Choroid plexus epithelial cell (primary cell): ENCODE measurements at regions not wholly inside any gene's neighbourhood (a gene's known extent, or its start where the extent isn't known, plus 50 kb on each side); places are given as distances from the start of the nearest gene placed in this dataset.
"Not testable (repeated sequence)": the region's sequence is repeated elsewhere in the genome, so short reads cannot be mapped to it uniquely, and the experiment has no call there.

Experiments
- DNase-seq: peaks from one replicate; pipeline ENCODE4 v3.0.0-alpha.2; 2010; ENCODE audit warnings: low read depth
- H3K4me3 ChIP-seq: 2 replicates; pipeline ENCODE4 v1.5.1; 2011; ENCODE audit warnings: low read depth, mild to moderate bottlenecking, control low read depth, low read length, moderate library complexity
- CTCF ChIP-seq: conservative IDR thresholded peaks from 2 replicates; pipeline ENCODE4 v1.5.1; 2011; ENCODE audit warnings: low read depth, mild to moderate bottlenecking, control low read depth, inconsistent platforms, low read length, moderate library complexity

- no peak for DNase-seq
- no peak overlapping the region for H3K4me3 ChIP-seq
- no peak for TF ChIP-seq CTCF
These were observed 462.8 kb upstream of the DPH6 start for GRCh38 chr15:36008719-36009118.

- no peak for TF ChIP-seq CTCF
- peak; percentile 12 for DNase-seq
- no peak overlapping the region for H3K4me3 ChIP-seq
These were observed 478.2 kb upstream of the DPH6 start for GRCh38 chr15:36024031-36024688.

- TF ChIP-seq CTCF = no peak
- H3K4me3 ChIP-seq = no peak overlapping the region
- no peak for DNase-seq
These were observed 480.8 kb upstream of the DPH6 start for GRCh38 chr15:36026627-36027283.

- peak; percentile 70 for DNase-seq
- no peak overlapping the region for H3K4me3 ChIP-seq
- TF ChIP-seq CTCF = no peak
These were observed 483.7 kb upstream of the DPH6 start for GRCh38 chr15:36029606-36030210.

- no peak for DNase-seq
- TF ChIP-seq CTCF = no peak
- H3K4me3 ChIP-seq = no peak overlapping the region
These were observed 494.1 kb upstream of the DPH6 start for GRCh38 chr15:36039996-36040572.

GRCh38 chr15:36047018-36047716, 501.2 kb upstream of the DPH6 start:
- not testable (repeated sequence) for H3K4me3 ChIP-seq, DNase-seq

GRCh38 chr15:36050899-36051298, 504.9 kb upstream of the DPH6 start:
- no peak for DNase-seq
- no peak overlapping the region for H3K4me3 ChIP-seq
- no peak for TF ChIP-seq CTCF
